ENCODE measurements at regions not wholly inside any gene's neighbourhood (a gene's known extent, or its start where the extent isn't known, plus 50 kb on each side); places are given as distances from the start of the nearest gene placed in this dataset.

- in situ Hi-C loops (cut with MboI; ENCODE audit: low pct_ligation_motif_present in 1 of 4, low pct_unique_long_range_greater_than_20kb in 1 of 4, low sequenced_read_pairs in 3 of 4) = no loop called here
- TF ChIP-seq POLR2A (IDR thresholded peaks at IDR 0.05) (no peak), EP300 (IDR thresholded peaks at IDR 0.05; ENCODE audit: low read depth) (no peak), CTCF (IDR thresholded peaks at IDR 0.05) (no peak), POLR2AphosphoS5 (IDR thresholded peaks at IDR 0.05) (no peak)
- H3K27ac ChIP-seq = no peak overlapping the region
These were observed 174.0 kb upstream of the IL15 start for GRCh38 chr4:141462361-141462760.

GRCh38 chr4:141463678-141464077, 172.7 kb upstream of the IL15 start:
- Histone ChIP-seq H3K4me1 (no peaks in the 10 kb centered on the region), H3K9me3 (no peaks in the 10 kb centered on the region), H3K36me3 (no peaks in the 10 kb centered on the region), H3K4me3 (no peak overlapping the region), H3K27me3 (no peaks in the 10 kb centered on the region), H3K27ac (no peak overlapping the region)
- in situ Hi-C loops (cut with MboI; ENCODE audit: low pct_ligation_motif_present in 1 of 4, low pct_unique_long_range_greater_than_20kb in 1 of 4, low sequenced_read_pairs in 3 of 4) (no loop called here), intact Hi-C loops (cut with DNase I; ENCODE audit: low total_unique reads) (no loop called here)
- no peak for DNase-seq
- 61 to 66% methylated on average over 2 of the region's 2 CpGs for WGBS, 2 donors (ENCODE audit: low coverage in 1 of 2)
- TF ChIP-seq EP300 (IDR thresholded peaks at IDR 0.05; ENCODE audit: low read depth) (no peak), POLR2AphosphoS5 (IDR thresholded peaks at IDR 0.05) (no peak), CTCF (IDR thresholded peaks at IDR 0.05) (no peak), POLR2A (IDR thresholded peaks at IDR 0.05) (no peak)

More at GRCh38 chr4:141462361-141462760, 174.0 kb upstream of the IL15 start:
- no peaks in the 10 kb centered on the region for H3K27me3 ChIP-seq
- no peaks in the 10 kb centered on the region for H3K9me3 ChIP-seq
- intact Hi-C loops (cut with DNase I; ENCODE audit: low total_unique reads) = no loop called here
- 59 to 100% methylated on average over 1 to 2 of the region's 2 CpGs for WGBS, 2 donors (ENCODE audit: low coverage in 1 of 2)
- H3K4me1 ChIP-seq = no peaks in the 10 kb centered on the region
- DNase-seq = no peak
- H3K36me3 ChIP-seq = no peaks in the 10 kb centered on the region
- no peak overlapping the region for H3K4me3 ChIP-seq

GRCh38 chr4:141464366-141464765, 172.0 kb upstream of the IL15 start:
- no peaks in the 10 kb centered on the region for H3K9me3 ChIP-seq
- no peak overlapping the region for H3K4me3 ChIP-seq
- intact Hi-C loops (cut with DNase I; ENCODE audit: low total_unique reads) (no loop called here), in situ Hi-C loops (cut with MboI; ENCODE audit: low pct_ligation_motif_present in 1 of 4, low pct_unique_long_range_greater_than_20kb in 1 of 4, low sequenced_read_pairs in 3 of 4) (no loop called here)
- WGBS, 2 donors (ENCODE audit: low coverage in 1 of 2) = 23 to 33% methylated on average over 1 of the region's 1 CpG
- no peaks in the 10 kb centered on the region for H3K36me3 ChIP-seq
- H3K4me1 ChIP-seq = no peaks in the 10 kb centered on the region
- DNase-seq = no peak
- H3K27me3 ChIP-seq = no peaks in the 10 kb centered on the region
- H3K27ac ChIP-seq = no peak overlapping the region
- TF ChIP-seq POLR2AphosphoS5 (IDR thresholded peaks at IDR 0.05) (no peak), CTCF (IDR thresholded peaks at IDR 0.05) (no peak), POLR2A (IDR thresholded peaks at IDR 0.05) (no peak), EP300 (IDR thresholded peaks at IDR 0.05; ENCODE audit: low read depth) (no peak)

GRCh38 chr4:141465171-141465570, 171.2 kb upstream of the IL15 start:
- Histone ChIP-seq H3K4me3 (no peak overlapping the region), H3K4me1 (no peaks in the 10 kb centered on the region), H3K9me3 (no peaks in the 10 kb centered on the region), H3K36me3 (no peaks in the 10 kb centered on the region), H3K27me3 (no peaks in the 10 kb centered on the region), H3K27ac (no peak overlapping the region)
- 90 to 92% methylated on average over 6 of the region's 6 CpGs for WGBS, 2 donors (ENCODE audit: low coverage in 1 of 2)
- no peak for TF ChIP-seq POLR2AphosphoS5 (IDR thresholded peaks at IDR 0.05)
- TF ChIP-seq POLR2A (IDR thresholded peaks at IDR 0.05) = no peak
- no peak for TF ChIP-seq CTCF (IDR thresholded peaks at IDR 0.05)
- TF ChIP-seq EP300 (IDR thresholded peaks at IDR 0.05; ENCODE audit: low read depth) = no peak
- intact Hi-C loops (cut with DNase I; ENCODE audit: low total_unique reads) (loop anchor here (5.0 kb wide), 1 partner anchor 1412 kb away; no protein-coding TSS in a partner anchor), in situ Hi-C loops (cut with MboI; ENCODE audit: low pct_ligation_motif_present in 1 of 4, low pct_unique_long_range_greater_than_20kb in 1 of 4, low sequenced_read_pairs in 3 of 4) (no loop called here)
- DNase-seq = no peak
